ENCODE measurements at regions not wholly inside any gene's neighbourhood (a gene's known extent, or its start where the extent isn't known, plus 50 kb on each side); places are given as distances from the start of the nearest gene placed in this dataset.
"Not testable (repeated sequence)": the region's sequence is repeated elsewhere in the genome, so short reads cannot be mapped to it uniquely, and the experiment has no call there.

DNA sequence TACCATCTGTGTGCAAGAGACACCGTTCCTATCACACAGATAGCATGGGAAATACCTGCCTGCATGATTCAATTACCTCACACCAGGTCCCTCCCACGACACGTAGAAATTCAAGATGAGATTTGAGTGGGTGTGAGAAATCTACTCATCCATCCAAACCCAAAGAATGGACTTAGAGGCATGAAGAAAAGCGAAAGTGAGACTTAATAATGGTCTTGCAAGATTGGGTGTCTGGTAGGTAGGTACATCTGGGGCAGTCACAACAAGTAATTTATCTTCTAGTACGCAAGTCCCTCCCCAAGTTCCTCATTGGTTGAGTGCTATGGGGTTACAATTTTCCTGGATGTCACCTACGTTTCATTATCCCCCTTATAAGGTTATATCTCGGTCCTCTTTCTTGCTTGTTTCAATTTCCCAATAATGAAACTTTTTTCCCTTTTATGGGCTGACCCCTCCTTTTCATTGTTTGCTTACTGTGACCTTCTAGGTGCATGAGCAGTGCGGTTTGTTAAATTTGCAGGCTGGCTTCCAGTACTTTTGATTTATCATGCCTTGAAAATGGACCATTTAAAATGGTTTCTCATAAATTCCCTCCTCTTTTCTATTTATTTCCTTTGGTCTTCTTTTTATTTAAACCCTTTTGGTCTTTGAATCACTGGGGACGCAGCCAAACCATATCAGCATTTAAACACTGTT lies 63.1 kb upstream of the ZNF658 start:
- DNase-seq: not testable (repeated sequence)

All from T-helper 1 cell (primary cell).